Lower lobe of right lung (tissue), 2 donors: ENCODE measurements at regions not wholly inside any gene's neighbourhood (a gene's known extent, or its start where the extent isn't known, plus 50 kb on each side); places are given as distances from the start of the nearest gene placed in this dataset.
"Not testable (repeated sequence)": the region's sequence is repeated elsewhere in the genome, so short reads cannot be mapped to it uniquely, and the experiment has no call there.

Experiments
- ATAC-seq, 2 donors: fragments of 200-7000 bp; cut with Tn5 transposase; one replicate each; pipeline ENCODE4 v1.9.1; 2020 to 2022; ENCODE audit warnings: mild to moderate bottlenecking in 2 of 2, moderate library complexity in 2 of 2
- DNase-seq: peaks from one replicate; pipeline ENCODE4 v3.0.0-alpha.2; 2020
- H3K27ac ChIP-seq: fragments of 200-600 bp; one replicate; pipeline ENCODE4 v1.8.0; 2022
- H3K27me3 ChIP-seq: fragments of 200-600 bp; one replicate; pipeline ENCODE4 v1.8.0; 2022; ENCODE audit warnings: low read depth
- H3K36me3 ChIP-seq: fragments of 200-600 bp; one replicate; pipeline ENCODE4 v1.8.0; 2022; ENCODE audit warnings: mild to moderate bottlenecking
- H3K4me1 ChIP-seq: fragments of 200-600 bp; one replicate; pipeline ENCODE4 v1.8.0; 2022
- H3K4me3 ChIP-seq: fragments of 200-600 bp; one replicate; pipeline ENCODE4 v1.8.0; 2022; ENCODE audit warnings: mild to moderate bottlenecking
- H3K9me3 ChIP-seq: fragments of 200-600 bp; one replicate; pipeline ENCODE4 v1.8.0; 2022
- CTCF ChIP-seq: fragments of 200-600 bp; IDR thresholded peaks from one replicate; pipeline ENCODE4 v1.8.0; 2022; ENCODE audit warnings: antibody characterized with exemption, mild to moderate bottlenecking
- intact Hi-C: fragments of 100-400 bp; cut with DNase I; formaldehyde crosslinking; loops from one replicate; pipeline ENCODE4 v1.11.0; 2022
- donor health status: DM: no; HTN: yes; CAD: no; lungs with severe emphysema.

GRCh38 chr11:60592601-60593000 is 77.4 kb downstream of the MS4A13 start:
- TF ChIP-seq CTCF = no peak
- no peak for DNase-seq
- H3K9me3 ChIP-seq = no peaks in the 10 kb centered on the region
- ATAC-seq = no peak
- H3K27ac ChIP-seq = no peak overlapping the region
- H3K4me3 ChIP-seq = no peak overlapping the region
- no peaks in the 10 kb centered on the region for H3K36me3 ChIP-seq
- H3K4me1 ChIP-seq = no peaks in the 10 kb centered on the region
- no peaks in the 10 kb centered on the region for H3K27me3 ChIP-seq
- intact Hi-C loops = no loop called here

- H3K9me3 ChIP-seq = no peaks in the 10 kb centered on the region
- DNase-seq (no peak), ATAC-seq (no peak)
- intact Hi-C loops = no loop called here
- H3K4me3 ChIP-seq = no peak overlapping the region
- no peak overlapping the region for H3K27ac ChIP-seq
- no peaks in the 10 kb centered on the region for H3K36me3 ChIP-seq
- no peaks in the 10 kb centered on the region for H3K27me3 ChIP-seq
- H3K4me1 ChIP-seq = no peaks in the 10 kb centered on the region
- TF ChIP-seq CTCF = no peak
These were observed 79.9 kb downstream of the MS4A13 start for GRCh38 chr11:60594998-60595642.

GRCh38 chr11:60607483-60607882 is 91.9 kb upstream of the MS4A8 start:
- Histone ChIP-seq H3K36me3 (no peaks in the 10 kb centered on the region), H3K27ac (no peak overlapping the region), H3K9me3 (no peaks in the 10 kb centered on the region), H3K4me1 (no peaks in the 10 kb centered on the region), H3K27me3 (no peaks in the 10 kb centered on the region), H3K4me3 (no peak overlapping the region)
- no peak for DNase-seq
- TF ChIP-seq CTCF = no peak
- no peak for ATAC-seq
- intact Hi-C loops = no loop called here

GRCh38 chr11:60609632-60610031 is 89.8 kb upstream of the MS4A8 start:
- H3K4me1 ChIP-seq = no peaks in the 10 kb centered on the region
- H3K27ac ChIP-seq = no peak overlapping the region
- H3K4me3 ChIP-seq = no peak overlapping the region
- no peaks in the 10 kb centered on the region for H3K27me3 ChIP-seq
- intact Hi-C loops = no loop called here
- TF ChIP-seq CTCF = no peak
- no peaks in the 10 kb centered on the region for H3K9me3 ChIP-seq
- no peak for ATAC-seq
- no peaks in the 10 kb centered on the region for H3K36me3 ChIP-seq
- no peak for DNase-seq

- intact Hi-C loops = no loop called here
- no peak for TF ChIP-seq CTCF
These were observed 88.7 kb upstream of the MS4A8 start for GRCh38 chr11:60610702-60611101.

GRCh38 chr11:60615497-60615896 is 83.9 kb upstream of the MS4A8 start:
- intact Hi-C loops = no loop called here
- Histone ChIP-seq H3K27me3 (no peaks in the 10 kb centered on the region), H3K4me3 (no peak overlapping the region), H3K36me3 (no peaks in the 10 kb centered on the region), H3K9me3 (no peaks in the 10 kb centered on the region), H3K4me1 (no peaks in the 10 kb centered on the region), H3K27ac (no peak overlapping the region)
- ATAC-seq (no peak), DNase-seq (no peak)
- TF ChIP-seq CTCF = no peak

More at GRCh38 chr11:60610702-60611101, 88.7 kb upstream of the MS4A8 start:
- DNase-seq = no peak
- Histone ChIP-seq H3K36me3 (no peaks in the 10 kb centered on the region), H3K27ac (no peak overlapping the region), H3K9me3 (no peaks in the 10 kb centered on the region), H3K27me3 (no peaks in the 10 kb centered on the region), H3K4me1 (no peaks in the 10 kb centered on the region), H3K4me3 (no peak overlapping the region)
- no peak for ATAC-seq

GRCh38 chr11:60621940-60622339 is 77.5 kb upstream of the MS4A8 start:
- H3K27ac ChIP-seq, H3K36me3 ChIP-seq, H3K4me3 ChIP-seq, H3K9me3 ChIP-seq, H3K27me3 ChIP-seq, intact Hi-C loops, DNase-seq, H3K4me1 ChIP-seq, ATAC-seq: not testable (repeated sequence)

GRCh38 chr11:60622776-60623175 is 76.6 kb upstream of the MS4A8 start:
- H3K4me3 ChIP-seq, H3K27me3 ChIP-seq, H3K4me1 ChIP-seq, H3K27ac ChIP-seq, H3K36me3 ChIP-seq, ATAC-seq, H3K9me3 ChIP-seq, DNase-seq, intact Hi-C loops: not testable (repeated sequence)
